ENCODE measurements at regions not wholly inside any gene's neighbourhood (a gene's known extent, or its start where the extent isn't known, plus 50 kb on each side); places are given as distances from the start of the nearest gene placed in this dataset.

GRCh38 chr7:13532028-13532753, 457.3 kb downstream of the ETV1 start:
- TF ChIP-seq PPARA (CRISPR knock-in tag; IDR thresholded peaks at IDR 0.05; ENCODE audit: borderline replicate concordance) = no peak
- TF ChIP-seq ZNF565 (CRISPR knock-in tag; conservative IDR thresholded peaks at IDR 0.05; ENCODE audit: low read depth) = no peak
- no peak for TF ChIP-seq ZFP3 (CRISPR knock-in tag; IDR thresholded peaks at IDR 0.05)
- TF ChIP-seq ZFP30 (CRISPR knock-in tag; IDR thresholded peaks at IDR 0.05) = no peak

All from SK-N-SH treated with all-trans-retinoic acid at 6 μM for 48 hours (cell line).